ENCODE measurements at regions not wholly inside any gene's neighbourhood (a gene's known extent, or its start where the extent isn't known, plus 50 kb on each side); places are given as distances from the start of the nearest gene placed in this dataset.

DNA sequence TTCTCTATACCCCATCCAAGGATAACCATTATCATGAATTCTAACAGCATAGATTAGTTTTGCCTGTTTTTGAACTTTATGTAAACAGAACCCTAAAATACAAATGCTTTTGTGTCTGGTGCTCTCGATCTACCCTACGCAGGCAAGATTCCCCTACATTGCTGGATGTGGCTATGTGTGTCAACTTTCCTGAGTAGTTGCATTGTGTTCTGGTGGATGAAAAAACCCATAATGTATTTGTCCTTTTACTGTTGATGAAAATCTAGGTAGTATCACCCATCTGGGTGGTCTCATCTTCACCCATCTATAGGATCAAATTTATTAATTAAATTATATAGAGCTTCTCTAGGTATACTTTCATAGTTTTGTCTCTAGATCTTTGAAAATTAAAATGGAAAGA lies 211.7 kb downstream of the ANKRD60 start:
- H3K4me2 ChIP-seq (ENCODE audit: low read length): no peak overlapping the region
- H3K27me3 ChIP-seq (ENCODE audit: insufficient read depth, low read length): no peaks in the 10 kb centered on the region
- H3K27ac ChIP-seq (ENCODE audit: low read depth, low read length, poor library complexity, severe bottlenecking): no peak overlapping the region
- H3F3A ChIP-seq (ENCODE audit: insufficient read depth, low read length): no peaks in the 10 kb centered on the region
- H3K36me3 ChIP-seq (ENCODE audit: insufficient read depth, low read length): no peaks in the 10 kb centered on the region
- H3K9ac ChIP-seq (ENCODE audit: low read length): no peak overlapping the region
- H3K9me2 ChIP-seq (ENCODE audit: low read depth, low read length): no peaks in the 10 kb centered on the region
- no peak overlapping the region for H2AFZ ChIP-seq (ENCODE audit: low read length)
- TF ChIP-seq, protein P1, sequence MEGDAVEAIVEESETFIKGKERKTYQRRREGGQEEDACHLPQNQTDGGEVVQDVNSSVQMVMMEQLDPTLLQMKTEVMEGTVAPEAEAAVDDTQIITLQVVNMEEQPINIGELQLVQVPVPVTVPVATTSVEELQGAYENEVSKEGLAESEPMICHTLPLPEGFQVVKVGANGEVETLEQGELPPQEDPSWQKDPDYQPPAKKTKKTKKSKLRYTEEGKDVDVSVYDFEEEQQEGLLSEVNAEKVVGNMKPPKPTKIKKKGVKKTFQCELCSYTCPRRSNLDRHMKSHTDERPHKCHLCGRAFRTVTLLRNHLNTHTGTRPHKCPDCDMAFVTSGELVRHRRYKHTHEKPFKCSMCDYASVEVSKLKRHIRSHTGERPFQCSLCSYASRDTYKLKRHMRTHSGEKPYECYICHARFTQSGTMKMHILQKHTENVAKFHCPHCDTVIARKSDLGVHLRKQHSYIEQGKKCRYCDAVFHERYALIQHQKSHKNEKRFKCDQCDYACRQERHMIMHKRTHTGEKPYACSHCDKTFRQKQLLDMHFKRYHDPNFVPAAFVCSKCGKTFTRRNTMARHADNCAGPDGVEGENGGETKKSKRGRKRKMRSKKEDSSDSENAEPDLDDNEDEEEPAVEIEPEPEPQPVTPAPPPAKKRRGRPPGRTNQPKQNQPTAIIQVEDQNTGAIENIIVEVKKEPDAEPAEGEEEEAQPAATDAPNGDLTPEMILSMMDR (IDR thresholded peaks at IDR 0.05; ENCODE audit: low read length): no peak
- TF ChIP-seq EZH2 (IDR thresholded peaks at IDR 0.05; ENCODE audit: borderline replicate concordance, low read length): no peak
- no peaks in the 10 kb centered on the region for H3K9me3 ChIP-seq (ENCODE audit: low read length)
- no peak overlapping the region for H3K4me3 ChIP-seq (ENCODE audit: low read depth, low read length, poor library complexity, severe bottlenecking)
- no peaks in the 10 kb centered on the region for H3K4me1 ChIP-seq (ENCODE audit: insufficient read depth, low read length, severe bottlenecking)
- no peaks in the 10 kb centered on the region for H3K79me2 ChIP-seq (ENCODE audit: insufficient read depth, low read length)
- H4K20me1 ChIP-seq (ENCODE audit: insufficient read depth, low read length): no peaks in the 10 kb centered on the region

DNA sequence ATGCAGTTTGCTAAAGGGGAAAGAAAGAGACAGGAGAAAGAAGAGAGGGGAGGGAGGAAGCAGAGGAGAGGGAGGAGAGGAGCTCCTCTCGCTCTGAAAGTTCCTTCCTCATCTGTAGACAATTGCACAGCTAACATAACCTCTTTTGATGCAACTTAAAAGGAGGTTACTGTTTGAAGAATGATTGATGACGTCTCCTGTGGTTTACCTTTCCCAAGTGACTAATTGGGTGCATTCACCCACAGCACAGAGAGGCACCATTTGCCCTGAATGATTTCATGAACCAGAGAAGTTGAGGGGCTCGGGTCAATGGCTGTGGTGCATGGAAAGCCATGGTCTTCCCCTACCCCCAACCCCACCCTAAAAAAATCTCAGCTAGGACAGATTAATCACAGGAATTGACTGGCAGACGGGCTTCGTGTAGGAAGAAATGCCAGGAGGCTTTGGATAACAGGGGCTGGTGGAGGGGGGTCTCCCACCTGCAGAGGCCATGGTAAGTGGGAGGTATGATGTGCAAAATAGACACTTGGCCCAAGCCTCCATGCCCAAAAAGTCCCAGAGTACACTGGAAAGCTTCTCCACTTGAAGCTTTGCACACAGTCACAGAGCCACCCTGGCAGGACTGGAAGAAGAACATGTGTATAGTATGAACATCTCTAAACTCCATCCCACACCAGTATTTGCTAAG lies 213.7 kb downstream of the ANKRD60 start:
- Histone ChIP-seq H3K9me3 (ENCODE audit: low read length) (no peaks in the 10 kb centered on the region), H3K27ac (ENCODE audit: low read depth, low read length, poor library complexity, severe bottlenecking) (no peak overlapping the region), H3K4me2 (ENCODE audit: low read length) (no peak overlapping the region), H3K4me1 (ENCODE audit: insufficient read depth, low read length, severe bottlenecking) (no peaks in the 10 kb centered on the region), H3K4me3 (ENCODE audit: low read depth, low read length, poor library complexity, severe bottlenecking) (no peak overlapping the region), H3K9ac (ENCODE audit: low read length) (no peak overlapping the region), H3F3A (ENCODE audit: insufficient read depth, low read length) (no peaks in the 10 kb centered on the region), H3K36me3 (ENCODE audit: insufficient read depth, low read length) (no peaks in the 10 kb centered on the region), H2AFZ (ENCODE audit: low read length) (no peak overlapping the region), H3K79me2 (ENCODE audit: insufficient read depth, low read length) (no peaks in the 10 kb centered on the region), H4K20me1 (ENCODE audit: insufficient read depth, low read length) (no peaks in the 10 kb centered on the region), H3K27me3 (ENCODE audit: insufficient read depth, low read length) (no peaks in the 10 kb centered on the region), H3K9me2 (ENCODE audit: low read depth, low read length) (no peaks in the 10 kb centered on the region)
- TF ChIP-seq EZH2 (IDR thresholded peaks at IDR 0.05; ENCODE audit: borderline replicate concordance, low read length): no peak
- TF ChIP-seq, protein P1 (IDR thresholded peaks at IDR 0.05; ENCODE audit: low read length): no peak

DNA sequence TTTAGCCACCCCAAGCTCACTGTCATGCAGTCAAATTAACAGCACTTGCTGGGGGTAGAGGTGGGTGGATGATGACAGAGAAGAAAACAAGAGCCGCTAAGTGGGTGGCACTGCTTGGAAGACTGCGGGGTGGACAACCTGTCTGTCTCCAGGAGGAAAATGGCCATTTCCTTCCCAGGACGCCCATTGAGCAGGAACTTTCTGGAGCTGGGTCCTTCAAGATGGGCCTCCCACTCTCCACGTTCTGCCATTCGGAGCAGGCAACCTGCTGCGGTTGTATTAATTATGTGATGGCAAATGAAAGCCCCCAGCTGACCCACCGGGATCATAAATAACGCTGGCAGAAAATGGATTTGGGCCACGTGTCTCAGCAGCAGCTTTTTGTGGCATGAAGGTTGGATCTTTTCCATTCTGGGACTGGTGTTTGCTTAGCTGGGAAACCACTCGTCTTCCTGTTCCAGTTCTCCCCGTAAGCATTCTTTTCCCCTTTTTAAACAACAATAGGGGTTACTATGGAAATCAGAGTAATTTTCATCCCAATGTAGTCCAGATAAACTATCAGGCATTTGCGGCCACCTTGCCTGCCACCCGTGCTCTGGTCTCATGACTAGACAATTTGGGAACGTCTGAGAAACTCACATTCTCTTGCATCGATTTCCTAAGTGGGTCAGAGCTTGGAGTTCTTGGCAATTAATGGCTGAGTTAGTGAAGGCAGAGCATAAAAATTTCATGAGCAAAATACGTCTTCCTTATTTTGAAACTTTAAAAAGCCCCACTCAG lies 215.5 kb downstream of the ANKRD60 start:
- Histone ChIP-seq H3K4me2 (ENCODE audit: low read length) (no peak overlapping the region), H3K9me2 (ENCODE audit: low read depth, low read length) (no peaks in the 10 kb centered on the region), H3F3A (ENCODE audit: insufficient read depth, low read length) (no peaks in the 10 kb centered on the region), H4K20me1 (ENCODE audit: insufficient read depth, low read length) (no peaks in the 10 kb centered on the region), H3K79me2 (ENCODE audit: insufficient read depth, low read length) (no peaks in the 10 kb centered on the region), H3K27ac (ENCODE audit: low read depth, low read length, poor library complexity, severe bottlenecking) (no peak overlapping the region), H3K9me3 (ENCODE audit: low read length) (no peaks in the 10 kb centered on the region), H3K27me3 (ENCODE audit: insufficient read depth, low read length) (no peaks in the 10 kb centered on the region), H3K4me3 (ENCODE audit: low read depth, low read length, poor library complexity, severe bottlenecking) (no peak overlapping the region), H3K9ac (ENCODE audit: low read length) (no peak overlapping the region), H3K4me1 (ENCODE audit: insufficient read depth, low read length, severe bottlenecking) (no peaks in the 10 kb centered on the region), H3K36me3 (ENCODE audit: insufficient read depth, low read length) (no peaks in the 10 kb centered on the region), H2AFZ (ENCODE audit: low read length) (no peak overlapping the region)
- TF ChIP-seq, protein P1 (IDR thresholded peaks at IDR 0.05; ENCODE audit: low read length): no peak
- TF ChIP-seq EZH2 (IDR thresholded peaks at IDR 0.05; ENCODE audit: borderline replicate concordance, low read length): no peak

Data from OCI-LY1 (cell line).